Kidney epithelial cell (primary cell): ENCODE measurements at regions not wholly inside any gene's neighbourhood (a gene's known extent, or its start where the extent isn't known, plus 50 kb on each side); places are given as distances from the start of the nearest gene placed in this dataset.

Experiments
- DNase-seq: peaks from one replicate; pipeline ENCODE4 v3.0.0-alpha.2; 2010; ENCODE audit warnings: low read depth
- H3K27me3 ChIP-seq: 2 replicates; pipeline ENCODE4 v1.6.0; 2011; ENCODE audit warnings: low read length; ENCODE audit not compliant: control insufficient read depth, insufficient read depth
- H3K36me3 ChIP-seq: 2 replicates; pipeline ENCODE4 v1.5.1; 2011; ENCODE audit warnings: low read length; ENCODE audit not compliant: control insufficient read depth, insufficient read depth
- H3K4me3 ChIP-seq: 2 replicates; pipeline ENCODE4 v1.5.1; 2011; ENCODE audit warnings: low read depth, mild to moderate bottlenecking, control low read depth, low read length
- CTCF ChIP-seq: IDR thresholded peaks from 2 replicates; pipeline ENCODE4 v1.5.1; 2011; ENCODE audit warnings: mild to moderate bottlenecking, moderate library complexity, low read length, control low read depth, inconsistent platforms; ENCODE audit not compliant: insufficient read depth, poor library complexity, severe bottlenecking

GRCh38 chr12:78799649-78800048 lies 64.9 kb upstream of the SYT1 start:
- no peak for TF ChIP-seq CTCF
- H3K36me3 ChIP-seq = no peaks in the 10 kb centered on the region
- no peak overlapping the region for H3K4me3 ChIP-seq
- no peak for DNase-seq
- no peaks in the 10 kb centered on the region for H3K27me3 ChIP-seq

- peak; percentile 16 for DNase-seq
- H3K4me3 ChIP-seq = no peak overlapping the region
- no peaks in the 10 kb centered on the region for H3K36me3 ChIP-seq
- H3K27me3 ChIP-seq = no peaks in the 10 kb centered on the region
- TF ChIP-seq CTCF = no peak
Observed at GRCh38 chr12:78802593-78802992, 62.0 kb upstream of the SYT1 start.

- no peak for TF ChIP-seq CTCF
- Histone ChIP-seq H3K4me3 (no peak overlapping the region), H3K27me3 (no peaks in the 10 kb centered on the region), H3K36me3 (no peaks in the 10 kb centered on the region)
- no peak for DNase-seq
Observed at GRCh38 chr12:78804262-78804661, 60.3 kb upstream of the SYT1 start.
